ENCODE measurements at regions not wholly inside any gene's neighbourhood (a gene's known extent, or its start where the extent isn't known, plus 50 kb on each side); places are given as distances from the start of the nearest gene placed in this dataset.
"Not testable (repeated sequence)": the region's sequence is repeated elsewhere in the genome, so short reads cannot be mapped to it uniquely, and the experiment has no call there.

GRCh38 chr1:610538-610937 lies 75.9 kb downstream of the OR4F16 start:
- H3K9me3 ChIP-seq; H3K36me3 ChIP-seq; H3K4me1 ChIP-seq; H3K27ac ChIP-seq; H3K4me3 ChIP-seq; intact Hi-C loops (cut with DNase I); DNase-seq; ATAC-seq; H3K27me3 ChIP-seq: not testable (repeated sequence)

DNA sequence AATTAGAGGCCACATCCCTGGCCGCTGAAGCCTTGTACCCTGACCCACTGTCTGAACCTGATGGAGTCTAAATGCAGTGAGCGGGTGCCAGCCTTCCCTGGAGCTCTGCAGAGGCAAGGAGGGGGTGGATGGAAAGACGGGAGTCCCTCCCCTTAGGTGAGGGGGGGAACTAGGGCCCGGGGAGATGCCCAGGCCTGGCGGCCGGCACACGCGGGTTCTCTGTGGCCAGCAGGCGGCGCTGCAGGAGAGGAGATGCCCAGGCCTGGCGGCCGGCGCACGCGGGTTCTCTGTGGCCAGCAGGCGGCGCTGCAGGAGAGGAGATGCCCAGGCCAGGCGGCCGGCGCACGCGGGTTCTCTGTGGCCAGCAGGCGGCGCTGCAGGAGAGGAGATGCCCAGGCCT lies 77.3 kb downstream of the OR4F16 start:
- H3K27me3 ChIP-seq; H3K9me3 ChIP-seq; H3K27ac ChIP-seq; H3K4me1 ChIP-seq; H3K36me3 ChIP-seq; intact Hi-C loops (cut with DNase I); H3K4me3 ChIP-seq; ATAC-seq: not testable (repeated sequence)
- peak in 1 of 4 donors; percentile 46 for DNase-seq

DNA sequence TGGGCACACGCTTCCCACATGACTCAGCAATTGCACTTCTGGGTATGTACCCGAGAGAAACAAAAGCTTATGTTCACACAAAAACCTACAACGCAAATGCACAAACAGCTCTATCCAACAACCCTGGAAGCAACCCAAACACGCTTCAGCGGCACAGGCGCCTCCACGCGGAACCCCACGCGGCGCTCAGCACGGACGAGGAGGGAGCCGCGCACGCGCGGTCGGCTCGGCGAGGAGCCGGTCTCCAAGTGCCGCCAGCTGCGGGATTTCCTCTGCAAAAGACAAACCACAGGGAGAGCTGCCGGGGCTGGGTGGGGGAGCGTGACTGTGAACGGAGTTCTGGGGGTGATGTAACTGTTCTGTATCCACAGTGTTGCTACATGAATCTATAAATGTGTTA lies 81.2 kb downstream of the OR4F16 start:
- H3K27me3 ChIP-seq; H3K27ac ChIP-seq; H3K4me3 ChIP-seq; H3K9me3 ChIP-seq; H3K36me3 ChIP-seq; intact Hi-C loops (cut with DNase I); ATAC-seq; H3K4me1 ChIP-seq: not testable (repeated sequence)
- DNase-seq: peak in 2 of 4 donors; percentile 35 to 66

GRCh38 chr1:588211-588610 lies 98.2 kb downstream of the OR4F16 start:
- H3K27me3 ChIP-seq; DNase-seq; H3K9me3 ChIP-seq; intact Hi-C loops (cut with DNase I); H3K4me1 ChIP-seq; H3K4me3 ChIP-seq; H3K27ac ChIP-seq; H3K36me3 ChIP-seq; ATAC-seq: not testable (repeated sequence)

- H3K9me3 ChIP-seq; H3K27ac ChIP-seq; intact Hi-C loops (cut with DNase I); H3K4me3 ChIP-seq; H3K4me1 ChIP-seq; H3K27me3 ChIP-seq; ATAC-seq; H3K36me3 ChIP-seq: not testable (repeated sequence)
- TF ChIP-seq, protein P1, sequence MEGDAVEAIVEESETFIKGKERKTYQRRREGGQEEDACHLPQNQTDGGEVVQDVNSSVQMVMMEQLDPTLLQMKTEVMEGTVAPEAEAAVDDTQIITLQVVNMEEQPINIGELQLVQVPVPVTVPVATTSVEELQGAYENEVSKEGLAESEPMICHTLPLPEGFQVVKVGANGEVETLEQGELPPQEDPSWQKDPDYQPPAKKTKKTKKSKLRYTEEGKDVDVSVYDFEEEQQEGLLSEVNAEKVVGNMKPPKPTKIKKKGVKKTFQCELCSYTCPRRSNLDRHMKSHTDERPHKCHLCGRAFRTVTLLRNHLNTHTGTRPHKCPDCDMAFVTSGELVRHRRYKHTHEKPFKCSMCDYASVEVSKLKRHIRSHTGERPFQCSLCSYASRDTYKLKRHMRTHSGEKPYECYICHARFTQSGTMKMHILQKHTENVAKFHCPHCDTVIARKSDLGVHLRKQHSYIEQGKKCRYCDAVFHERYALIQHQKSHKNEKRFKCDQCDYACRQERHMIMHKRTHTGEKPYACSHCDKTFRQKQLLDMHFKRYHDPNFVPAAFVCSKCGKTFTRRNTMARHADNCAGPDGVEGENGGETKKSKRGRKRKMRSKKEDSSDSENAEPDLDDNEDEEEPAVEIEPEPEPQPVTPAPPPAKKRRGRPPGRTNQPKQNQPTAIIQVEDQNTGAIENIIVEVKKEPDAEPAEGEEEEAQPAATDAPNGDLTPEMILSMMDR (IDR thresholded peaks at IDR 0.05): peak; percentile 17 to 28
- peak in 2 of 4 donors; percentile 58 to 90 for DNase-seq
Measured at GRCh38 chr1:585992-586391, 100.5 kb downstream of the OR4F16 start.

All from left lung (tissue), 4 donors.